Neural cell (in vitro differentiated cells): ENCODE measurements at regions not wholly inside any gene's neighbourhood (a gene's known extent, or its start where the extent isn't known, plus 50 kb on each side); places are given as distances from the start of the nearest gene placed in this dataset.

ENCODE experiments used
- H2AFZ ChIP-seq: fragments of 200-600, 300-800 bp; sonication (generic), shearing (Covaris generic); 2 replicates; pipeline ENCODE4 v1.6.0; 2014; ENCODE audit warnings: low read depth, mild to moderate bottlenecking, antibody characterized with exemption, low read length, moderate library complexity
- H3F3A ChIP-seq: fragments of 200-600 bp; shearing (Covaris generic); 2 replicates; pipeline ENCODE4 v1.6.1; 2016; ENCODE audit warnings: mild to moderate bottlenecking, moderate library complexity, mixed read lengths, antibody characterized with exemption, low read length; ENCODE audit not compliant: insufficient read depth, poor library complexity, severe bottlenecking
- H3K27ac ChIP-seq: fragments of 200-600, 300-800 bp; sonication (generic), shearing (Covaris generic); 2 replicates; pipeline ENCODE4 v1.5.1; 2014; ENCODE audit warnings: mild to moderate bottlenecking, low read length, moderate library complexity
- H3K27me3 ChIP-seq: fragments of 300-800, 200-600 bp; sonication (generic), shearing (Covaris generic); 2 replicates; pipeline ENCODE4 v1.6.0; 2014; ENCODE audit warnings: mild to moderate bottlenecking, low read depth, low read length, moderate library complexity; ENCODE audit not compliant: insufficient read depth
- H3K36me3 ChIP-seq: fragments of 300-800, 200-600 bp; sonication (generic), shearing (Covaris generic); 2 replicates; pipeline ENCODE4 v1.5.1; 2014; ENCODE audit warnings: mild to moderate bottlenecking, antibody characterized with exemption, low read length, moderate library complexity; ENCODE audit not compliant: insufficient read depth
- H3K4me2 ChIP-seq: fragments of 300-800, 200-600 bp; sonication (generic), shearing (Covaris generic); 2 replicates; pipeline ENCODE4 v1.6.0; 2014; ENCODE audit warnings: mild to moderate bottlenecking, low read length
- H3K4me3 ChIP-seq: fragments of 300-800, 200-600 bp; sonication (generic), shearing (Covaris generic); 2 replicates; pipeline ENCODE4 v1.5.1; 2014; ENCODE audit warnings: mild to moderate bottlenecking, low read length, moderate library complexity
- H3K79me2 ChIP-seq: fragments of 200-600 bp; shearing (Covaris generic); replicated peaks from 2 replicates; pipeline ENCODE4 v1.6.0; 2014; ENCODE audit warnings: mild to moderate bottlenecking, low read length, moderate library complexity; ENCODE audit not compliant: insufficient read depth
- H3K9ac ChIP-seq: fragments of 300-800, 200-600 bp; sonication (generic), shearing (Covaris generic); 2 replicates; pipeline ENCODE4 v1.6.1; 2016; ENCODE audit warnings: mild to moderate bottlenecking, low read length, mixed read lengths
- H3K9me2 ChIP-seq: fragments of 200-600 bp; shearing (Covaris generic); 2 replicates; pipeline ENCODE4 v1.6.1; 2016; ENCODE audit warnings: mild to moderate bottlenecking, low read length, mixed read lengths; ENCODE audit not compliant: insufficient read depth
- H3K9me3 ChIP-seq: fragments of 200-600, 300-800 bp; sonication (generic), shearing (Covaris generic); 2 replicates; pipeline ENCODE4 v1.6.1; 2016; ENCODE audit warnings: mild to moderate bottlenecking, mixed run types, low read length, moderate library complexity, mixed read lengths
- H4K20me1 ChIP-seq: fragments of 200-600 bp; shearing (Covaris generic); 2 replicates; pipeline ENCODE4 v1.6.1; 2016; ENCODE audit warnings: mild to moderate bottlenecking, mixed run types; ENCODE audit not compliant: insufficient read depth
- CTCF ChIP-seq: fragments of 450-650 bp; IDR thresholded peaks from 2 replicates; pipeline ENCODE4 v1.5.1; 2014; ENCODE audit warnings: antibody characterized with exemption, mild to moderate bottlenecking, moderate library complexity; ENCODE audit not compliant: poor library complexity, severe bottlenecking
- EP300 ChIP-seq: fragments of 450-650 bp; conservative IDR thresholded peaks from 2 replicates; pipeline ENCODE4 v1.6.1; 2014; ENCODE audit warnings: antibody characterized with exemption, mild to moderate bottlenecking, moderate library complexity; ENCODE audit not compliant: poor library complexity, severe bottlenecking
- EZH2 ChIP-seq: fragments of 200-600, 300-800 bp; shearing (Covaris generic), sonication (generic); IDR thresholded peaks from 2 replicates; pipeline ENCODE4 v1.6.1; 2014; ENCODE audit warnings: antibody characterized with exemption, low read length, borderline replicate concordance, mild to moderate bottlenecking; ENCODE audit not compliant: insufficient read depth, poor library complexity, severe bottlenecking
- MXI1 ChIP-seq: fragments of 450-650 bp; conservative IDR thresholded peaks from 2 replicates; pipeline ENCODE4 v1.6.1; 2014; ENCODE audit warnings: antibody characterized with exemption, mild to moderate bottlenecking; ENCODE audit not compliant: poor library complexity, severe bottlenecking
- POLR2AphosphoS5 ChIP-seq: IDR thresholded peaks from 2 replicates; pipeline ENCODE4 v1.6.1; 2012
- RAD21 ChIP-seq: fragments of 450-650 bp; conservative IDR thresholded peaks from 2 replicates; pipeline ENCODE4 v1.6.1; 2014; ENCODE audit warnings: antibody characterized with exemption, mild to moderate bottlenecking, moderate library complexity
- REST ChIP-seq: IDR thresholded peaks from 2 replicates; pipeline ENCODE4 v1.6.1; 2012; ENCODE audit warnings: borderline replicate concordance
- SMC3 ChIP-seq: fragments of 450-650 bp; conservative IDR thresholded peaks from 2 replicates; pipeline ENCODE4 v1.6.1; 2014; ENCODE audit warnings: antibody characterized with exemption, mild to moderate bottlenecking, moderate library complexity; ENCODE audit not compliant: poor library complexity
- TAF1 ChIP-seq: IDR thresholded peaks from 2 replicates; pipeline ENCODE4 v1.6.1; 2012; ENCODE audit warnings: low read depth

- Histone ChIP-seq H2AFZ (no peak overlapping the region), H3K27ac (no peak overlapping the region), H4K20me1 (no peaks in the 10 kb centered on the region), H3K9me3 (no peaks in the 10 kb centered on the region), H3K9ac (no peak overlapping the region), H3F3A (no peaks in the 10 kb centered on the region), H3K79me2 (no peaks in the 10 kb centered on the region), H3K27me3 (no peaks in the 10 kb centered on the region), H3K4me2 (no peak overlapping the region), H3K9me2 (no peaks in the 10 kb centered on the region), H3K36me3 (no peaks in the 10 kb centered on the region), H3K4me3 (no peak overlapping the region)
- TF ChIP-seq POLR2AphosphoS5: no peak
- TF ChIP-seq EZH2: no peak
- no peak for TF ChIP-seq EP300
- TF ChIP-seq TAF1: no peak
- TF ChIP-seq REST: no peak
- TF ChIP-seq CTCF: no peak
- TF ChIP-seq RAD21: no peak
- no peak for TF ChIP-seq MXI1
- no peak for TF ChIP-seq SMC3
Observed at GRCh38 chr16:73326221-73326620, 278.3 kb upstream of the ZFHX3 start.

- Histone ChIP-seq H3K79me2 (no peaks in the 10 kb centered on the region), H3K27ac (no peak overlapping the region), H3K4me3 (no peak overlapping the region), H3K9me2 (no peaks in the 10 kb centered on the region), H3F3A (no peaks in the 10 kb centered on the region), H3K9me3 (no peaks in the 10 kb centered on the region), H3K36me3 (no peaks in the 10 kb centered on the region), H4K20me1 (no peaks in the 10 kb centered on the region), H2AFZ (no peak overlapping the region), H3K9ac (no peak overlapping the region), H3K27me3 (no peaks in the 10 kb centered on the region), H3K4me2 (no peak overlapping the region)
- no peak for TF ChIP-seq SMC3
- no peak for TF ChIP-seq TAF1
- TF ChIP-seq CTCF: no peak
- TF ChIP-seq REST: no peak
- no peak for TF ChIP-seq RAD21
Observed at GRCh38 chr16:73323880-73324279, 276.0 kb upstream of the ZFHX3 start.
